ENCODE measurements at regions not wholly inside any gene's neighbourhood (a gene's known extent, or its start where the extent isn't known, plus 50 kb on each side); places are given as distances from the start of the nearest gene placed in this dataset.

DNA sequence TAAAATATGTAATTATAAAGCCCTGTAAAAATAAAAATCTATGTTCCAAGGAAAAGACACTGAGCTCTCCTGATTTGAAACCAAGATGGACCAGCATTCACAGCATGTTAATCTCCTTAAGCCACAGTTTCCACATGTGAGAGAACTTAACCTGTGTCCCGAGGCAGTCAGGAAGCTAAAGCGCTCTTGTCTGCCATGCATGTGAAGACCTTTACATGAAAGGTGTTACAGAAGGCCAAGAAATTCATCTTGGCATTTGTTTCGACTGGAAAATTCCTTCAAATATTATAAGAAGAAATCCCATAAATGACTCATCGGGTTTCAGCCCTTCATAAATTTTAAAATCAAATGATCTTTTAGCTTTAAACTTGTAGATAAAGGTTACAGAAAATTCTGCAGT is 328.6 kb downstream of the CDH2 start:
- H3K36me3 ChIP-seq: no peaks in the 10 kb centered on the region
- H3K9me3 ChIP-seq (ENCODE audit: low read depth): no peaks in the 10 kb centered on the region
- H3K27me3 ChIP-seq: no peaks in the 10 kb centered on the region
- H3K4me3 ChIP-seq: no peak overlapping the region
- no peak for DNase-seq (ENCODE audit: low spot score)
- H3K4me2 ChIP-seq: no peak overlapping the region
- no peak overlapping the region for H3K9ac ChIP-seq
- no peaks in the 10 kb centered on the region for H3K27me3 Mint-ChIP-seq (ENCODE audit: insufficient read depth, low read depth)
- no peak overlapping the region for H3K27ac ChIP-seq
- TF ChIP-seq EZH2phosphoT487 (IDR thresholded peaks at IDR 0.05) (no peak), EZH2 (IDR thresholded peaks at IDR 0.05) (no peak)
- TF ChIP-seq, protein P1, sequence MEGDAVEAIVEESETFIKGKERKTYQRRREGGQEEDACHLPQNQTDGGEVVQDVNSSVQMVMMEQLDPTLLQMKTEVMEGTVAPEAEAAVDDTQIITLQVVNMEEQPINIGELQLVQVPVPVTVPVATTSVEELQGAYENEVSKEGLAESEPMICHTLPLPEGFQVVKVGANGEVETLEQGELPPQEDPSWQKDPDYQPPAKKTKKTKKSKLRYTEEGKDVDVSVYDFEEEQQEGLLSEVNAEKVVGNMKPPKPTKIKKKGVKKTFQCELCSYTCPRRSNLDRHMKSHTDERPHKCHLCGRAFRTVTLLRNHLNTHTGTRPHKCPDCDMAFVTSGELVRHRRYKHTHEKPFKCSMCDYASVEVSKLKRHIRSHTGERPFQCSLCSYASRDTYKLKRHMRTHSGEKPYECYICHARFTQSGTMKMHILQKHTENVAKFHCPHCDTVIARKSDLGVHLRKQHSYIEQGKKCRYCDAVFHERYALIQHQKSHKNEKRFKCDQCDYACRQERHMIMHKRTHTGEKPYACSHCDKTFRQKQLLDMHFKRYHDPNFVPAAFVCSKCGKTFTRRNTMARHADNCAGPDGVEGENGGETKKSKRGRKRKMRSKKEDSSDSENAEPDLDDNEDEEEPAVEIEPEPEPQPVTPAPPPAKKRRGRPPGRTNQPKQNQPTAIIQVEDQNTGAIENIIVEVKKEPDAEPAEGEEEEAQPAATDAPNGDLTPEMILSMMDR (IDR thresholded peaks at IDR 0.05): no peak
- H3K27ac Mint-ChIP-seq: no peak overlapping the region
- no peaks in the 10 kb centered on the region for H3K4me1 ChIP-seq
- no peak overlapping the region for H2AFZ ChIP-seq (replicated peaks)
- no peaks in the 10 kb centered on the region for H3K79me2 ChIP-seq (ENCODE audit: low read depth)
- H3K4me1 Mint-ChIP-seq: no peaks in the 10 kb centered on the region
- H3K9me3 Mint-ChIP-seq: peaks cover 20% of the 10 kb centered on the region
- H3F3A ChIP-seq (ENCODE audit: low read depth): no peaks in the 10 kb centered on the region
- H3K36me3 Mint-ChIP-seq: peaks cover 4% of the 10 kb centered on the region
- no peak overlapping the region for H3K4me3 Mint-ChIP-seq
- no peaks in the 10 kb centered on the region for H4K20me1 ChIP-seq (ENCODE audit: low read depth)

DNA sequence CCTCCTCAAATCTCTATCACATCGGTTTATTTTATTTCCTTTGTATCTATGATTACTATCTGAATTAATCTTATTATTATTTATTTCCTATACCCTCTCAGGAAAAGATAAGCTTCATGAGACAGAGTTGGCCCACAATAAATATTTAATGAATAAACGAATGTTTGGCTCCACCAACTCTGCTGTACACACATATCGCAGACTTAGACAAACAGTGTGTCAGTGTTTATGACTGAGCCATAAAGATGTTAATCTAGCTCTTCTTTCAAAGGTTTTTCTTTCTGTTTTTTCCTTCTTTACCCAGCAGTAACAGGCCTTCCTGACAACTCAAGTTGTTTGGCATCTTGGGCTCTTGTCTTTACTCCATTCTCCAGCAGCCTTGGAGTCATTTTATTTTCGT is 329.5 kb downstream of the CDH2 start:
- Histone ChIP-seq H4K20me1 (ENCODE audit: low read depth) (no peaks in the 10 kb centered on the region), H2AFZ (replicated peaks) (no peak overlapping the region), H3K79me2 (ENCODE audit: low read depth) (no peaks in the 10 kb centered on the region), H3K27ac (no peak overlapping the region), H3K9ac (no peak overlapping the region), H3F3A (ENCODE audit: low read depth) (no peaks in the 10 kb centered on the region), H3K27me3 (no peaks in the 10 kb centered on the region), H3K9me3 (ENCODE audit: low read depth) (no peaks in the 10 kb centered on the region), H3K36me3 (no peaks in the 10 kb centered on the region), H3K4me2 (no peak overlapping the region), H3K4me3 (no peak overlapping the region), H3K4me1 (no peaks in the 10 kb centered on the region)
- Mint-ChIP-seq H3K36me3 (peaks cover 4% of the 10 kb centered on the region), H3K4me3 (no peak overlapping the region), H3K9me3 (peaks cover 17% of the 10 kb centered on the region), H3K4me1 (no peaks in the 10 kb centered on the region), H3K27ac (peak overlapping the region; percentile 69), H3K27me3 (ENCODE audit: insufficient read depth, low read depth) (no peaks in the 10 kb centered on the region)
- no peak for TF ChIP-seq EZH2phosphoT487 (IDR thresholded peaks at IDR 0.05)
- TF ChIP-seq EZH2 (IDR thresholded peaks at IDR 0.05): no peak
- TF ChIP-seq, protein P1 (IDR thresholded peaks at IDR 0.05): no peak
- no peak for DNase-seq (ENCODE audit: low spot score)

DNA sequence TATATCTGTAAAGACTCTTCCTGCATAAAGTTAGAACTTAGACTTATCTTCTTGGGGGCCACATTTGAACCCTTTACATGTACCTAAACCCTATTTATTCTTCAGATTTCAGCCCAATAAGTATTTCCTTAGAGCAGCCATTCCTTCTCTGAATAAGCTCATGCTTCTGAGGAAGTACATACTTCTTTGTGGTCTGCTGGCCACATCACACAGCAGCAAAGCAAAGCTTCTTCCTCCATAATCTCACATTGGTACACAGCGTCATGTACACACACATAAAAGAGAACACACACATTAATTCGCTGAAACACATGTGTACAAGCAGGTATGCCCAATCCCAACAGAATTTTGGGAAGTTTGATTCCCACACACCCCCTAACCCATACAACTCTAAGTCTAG is 331.0 kb downstream of the CDH2 start:
- no peak overlapping the region for H3K27ac Mint-ChIP-seq

More for the DNA sequence above, 331.0 kb downstream of the CDH2 start:
- H3K4me3 ChIP-seq: no peak overlapping the region
- H3K9ac ChIP-seq: no peak overlapping the region
- H3K27me3 Mint-ChIP-seq (ENCODE audit: insufficient read depth, low read depth): no peaks in the 10 kb centered on the region
- H3K4me1 ChIP-seq: no peaks in the 10 kb centered on the region
- H3K36me3 ChIP-seq: no peaks in the 10 kb centered on the region
- no peak for TF ChIP-seq EZH2 (IDR thresholded peaks at IDR 0.05)
- no peak for TF ChIP-seq EZH2phosphoT487 (IDR thresholded peaks at IDR 0.05)
- TF ChIP-seq, protein P1 (IDR thresholded peaks at IDR 0.05): no peak
- H3K27ac ChIP-seq: no peak overlapping the region
- no peaks in the 10 kb centered on the region for H3K9me3 ChIP-seq (ENCODE audit: low read depth)
- H3K4me1 Mint-ChIP-seq: no peaks in the 10 kb centered on the region
- H3K36me3 Mint-ChIP-seq: peaks cover 4% of the 10 kb centered on the region
- no peak overlapping the region for H3K4me2 ChIP-seq
- H4K20me1 ChIP-seq (ENCODE audit: low read depth): no peaks in the 10 kb centered on the region
- peaks cover 17% of the 10 kb centered on the region for H3K9me3 Mint-ChIP-seq
- no peak overlapping the region for H2AFZ ChIP-seq (replicated peaks)
- H3F3A ChIP-seq (ENCODE audit: low read depth): no peaks in the 10 kb centered on the region
- H3K79me2 ChIP-seq (ENCODE audit: low read depth): no peaks in the 10 kb centered on the region
- DNase-seq (ENCODE audit: low spot score): no peak
- H3K27me3 ChIP-seq: no peaks in the 10 kb centered on the region
- H3K4me3 Mint-ChIP-seq: no peak overlapping the region
